ENCODE measurements at regions not wholly inside any gene's neighbourhood (a gene's known extent, or its start where the extent isn't known, plus 50 kb on each side); places are given as distances from the start of the nearest gene placed in this dataset.

DNA sequence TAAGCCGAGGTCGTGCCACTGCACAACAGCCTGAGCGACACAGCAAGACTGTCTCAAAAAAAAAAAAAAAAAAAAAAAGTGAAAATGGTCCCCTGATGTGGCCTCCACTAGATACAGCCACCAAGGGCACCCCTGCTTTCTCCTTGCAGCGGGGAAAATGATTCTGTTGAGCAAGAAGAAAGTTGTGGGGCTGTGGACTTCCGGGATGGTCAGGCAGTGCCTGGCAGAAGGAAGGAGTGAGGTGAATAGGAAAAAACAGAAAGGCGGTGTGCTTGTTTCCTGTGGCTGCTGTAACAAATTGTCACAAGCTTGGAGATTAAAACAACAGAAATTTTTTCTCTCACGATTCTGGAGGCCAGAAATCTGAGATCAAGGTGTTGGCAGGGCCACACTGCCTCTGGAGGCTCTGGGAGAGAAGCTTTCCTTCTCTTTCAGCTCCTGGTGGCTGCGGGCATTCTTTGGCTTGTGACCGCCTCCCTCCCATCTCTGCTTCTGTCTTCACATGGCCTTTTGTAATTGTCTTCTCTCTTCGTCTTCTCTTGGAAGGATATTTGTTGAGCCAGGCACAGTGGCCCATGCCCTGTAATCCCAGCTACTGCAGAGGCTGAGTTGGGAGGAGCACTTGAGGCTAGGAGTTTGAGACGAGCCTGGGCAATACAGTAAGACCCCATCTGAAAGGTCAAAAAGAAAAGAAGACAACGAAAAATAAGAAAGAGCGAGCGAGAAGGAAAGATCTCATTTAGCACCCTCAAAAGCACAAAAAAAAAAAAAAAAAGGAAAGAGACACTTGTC, 116.6 kb upstream of the MED13L start:
- no peak for ATAC-seq
- WGBS (ENCODE audit: low lambda C conversion rate): 38% methylated on average over 14 of the region's 14 CpGs
- Histone ChIP-seq H3K4me2 (ENCODE audit: low read depth, low read length) (no peak overlapping the region), H2AFZ (ENCODE audit: low read length) (no peak overlapping the region), H3K27ac (ENCODE audit: extremely low read length, insufficient read depth, low read length) (no peak overlapping the region), H3K4me3 (replicated peaks in 1 of 3; ENCODE audit: insufficient read depth in 1 of 3, low read depth in 2 of 3, low read length in 3 of 3) (no peak overlapping the region), H3K9ac (ENCODE audit: insufficient read depth, low read depth, low read length) (no peak overlapping the region), H4K20me1 (ENCODE audit: insufficient read depth, low read length) (no peaks in the 10 kb centered on the region), H3K36me3 (replicated peaks in 1 of 2; ENCODE audit: control insufficient read depth in 1 of 2, insufficient read depth in 2 of 2, low read length in 2 of 2) (no peaks in the 10 kb centered on the region), H3K27me3 (ENCODE audit: control insufficient read depth in 1 of 2, insufficient read depth in 2 of 2, low read length in 2 of 2) (peaks cover 0 to 4% of the 10 kb centered on the region in 2 experiments; a peak in 2 of 5 replicates), H3K9me3 (ENCODE audit: low read length) (no peaks in the 10 kb centered on the region), H3K4me1 (ENCODE audit: insufficient read depth, low read length) (peaks cover 10% of the 10 kb centered on the region), H3K79me2 (ENCODE audit: insufficient read depth, low read length) (no peaks in the 10 kb centered on the region)
- no peak for FAIRE-seq
- ChIA-PET POLR2A (no interaction called here), CTCF (ENCODE audit: low intra/inter-chr PET ratio, low total read pairs) (no interaction called here)
- DNase-seq (ENCODE audit: low spot score): no peak
- no TSS peak for BruUV-seq (replicated peaks)
- in situ Hi-C loops (cut with HindIII; ENCODE audit: extremely low pct_ligation_motif_present, low pct_unique_long_range_greater_than_20kb): no loop called here
- intact Hi-C loops (cut with micrococcal nuclease; ENCODE audit: unreplicated experiment): no loop called here
- TF ChIP-seq STAG1 (CRISPR knock-in tag; IDR thresholded peaks at IDR 0.05): no peak
- no peak for TF ChIP-seq GATA4 (IDR thresholded peaks at IDR 0.05; ENCODE audit: borderline replicate concordance, low read depth)
- TF ChIP-seq MED8 (CRISPR knock-in tag; IDR thresholded peaks at IDR 0.05; ENCODE audit: insufficient replicate concordance): no peak
- no peak for TF ChIP-seq REL (CRISPR knock-in tag; conservative IDR thresholded peaks at IDR 0.05)
- TF ChIP-seq ZNF282 (IDR thresholded peaks at IDR 0.05; ENCODE audit: partially characterized antibody): no peak
- TF ChIP-seq ZNF558 (CRISPR knock-in tag; IDR thresholded peaks at IDR 0.05; ENCODE audit: borderline replicate concordance): no peak
- no peak for TF ChIP-seq REPIN1 (CRISPR knock-in tag; IDR thresholded peaks at IDR 0.05; ENCODE audit: borderline replicate concordance, low read depth)
- TF ChIP-seq ZNF274 (CRISPR knock-in tag; IDR thresholded peaks at IDR 0.05): no peak
- TF ChIP-seq, protein P1, sequence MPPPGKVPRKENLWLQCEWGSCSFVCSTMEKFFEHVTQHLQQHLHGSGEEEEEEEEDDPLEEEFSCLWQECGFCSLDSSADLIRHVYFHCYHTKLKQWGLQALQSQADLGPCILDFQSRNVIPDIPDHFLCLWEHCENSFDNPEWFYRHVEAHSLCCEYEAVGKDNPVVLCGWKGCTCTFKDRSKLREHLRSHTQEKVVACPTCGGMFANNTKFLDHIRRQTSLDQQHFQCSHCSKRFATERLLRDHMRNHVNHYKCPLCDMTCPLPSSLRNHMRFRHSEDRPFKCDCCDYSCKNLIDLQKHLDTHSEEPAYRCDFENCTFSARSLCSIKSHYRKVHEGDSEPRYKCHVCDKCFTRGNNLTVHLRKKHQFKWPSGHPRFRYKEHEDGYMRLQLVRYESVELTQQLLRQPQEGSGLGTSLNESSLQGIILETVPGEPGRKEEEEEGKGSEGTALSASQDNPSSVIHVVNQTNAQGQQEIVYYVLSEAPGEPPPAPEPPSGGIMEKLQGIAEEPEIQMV (CRISPR knock-in tag; IDR thresholded peaks at IDR 0.05; ENCODE audit: low read depth): no peak
- TF ChIP-seq, protein P2, sequence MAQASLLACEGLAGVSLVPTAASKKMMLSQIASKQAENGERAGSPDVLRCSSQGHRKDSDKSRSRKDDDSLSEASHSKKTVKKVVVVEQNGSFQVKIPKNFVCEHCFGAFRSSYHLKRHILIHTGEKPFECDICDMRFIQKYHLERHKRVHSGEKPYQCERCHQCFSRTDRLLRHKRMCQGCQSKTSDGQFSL (CRISPR knock-in tag; IDR thresholded peaks at IDR 0.05): no peak
- TF ChIP-seq, protein P3, sequence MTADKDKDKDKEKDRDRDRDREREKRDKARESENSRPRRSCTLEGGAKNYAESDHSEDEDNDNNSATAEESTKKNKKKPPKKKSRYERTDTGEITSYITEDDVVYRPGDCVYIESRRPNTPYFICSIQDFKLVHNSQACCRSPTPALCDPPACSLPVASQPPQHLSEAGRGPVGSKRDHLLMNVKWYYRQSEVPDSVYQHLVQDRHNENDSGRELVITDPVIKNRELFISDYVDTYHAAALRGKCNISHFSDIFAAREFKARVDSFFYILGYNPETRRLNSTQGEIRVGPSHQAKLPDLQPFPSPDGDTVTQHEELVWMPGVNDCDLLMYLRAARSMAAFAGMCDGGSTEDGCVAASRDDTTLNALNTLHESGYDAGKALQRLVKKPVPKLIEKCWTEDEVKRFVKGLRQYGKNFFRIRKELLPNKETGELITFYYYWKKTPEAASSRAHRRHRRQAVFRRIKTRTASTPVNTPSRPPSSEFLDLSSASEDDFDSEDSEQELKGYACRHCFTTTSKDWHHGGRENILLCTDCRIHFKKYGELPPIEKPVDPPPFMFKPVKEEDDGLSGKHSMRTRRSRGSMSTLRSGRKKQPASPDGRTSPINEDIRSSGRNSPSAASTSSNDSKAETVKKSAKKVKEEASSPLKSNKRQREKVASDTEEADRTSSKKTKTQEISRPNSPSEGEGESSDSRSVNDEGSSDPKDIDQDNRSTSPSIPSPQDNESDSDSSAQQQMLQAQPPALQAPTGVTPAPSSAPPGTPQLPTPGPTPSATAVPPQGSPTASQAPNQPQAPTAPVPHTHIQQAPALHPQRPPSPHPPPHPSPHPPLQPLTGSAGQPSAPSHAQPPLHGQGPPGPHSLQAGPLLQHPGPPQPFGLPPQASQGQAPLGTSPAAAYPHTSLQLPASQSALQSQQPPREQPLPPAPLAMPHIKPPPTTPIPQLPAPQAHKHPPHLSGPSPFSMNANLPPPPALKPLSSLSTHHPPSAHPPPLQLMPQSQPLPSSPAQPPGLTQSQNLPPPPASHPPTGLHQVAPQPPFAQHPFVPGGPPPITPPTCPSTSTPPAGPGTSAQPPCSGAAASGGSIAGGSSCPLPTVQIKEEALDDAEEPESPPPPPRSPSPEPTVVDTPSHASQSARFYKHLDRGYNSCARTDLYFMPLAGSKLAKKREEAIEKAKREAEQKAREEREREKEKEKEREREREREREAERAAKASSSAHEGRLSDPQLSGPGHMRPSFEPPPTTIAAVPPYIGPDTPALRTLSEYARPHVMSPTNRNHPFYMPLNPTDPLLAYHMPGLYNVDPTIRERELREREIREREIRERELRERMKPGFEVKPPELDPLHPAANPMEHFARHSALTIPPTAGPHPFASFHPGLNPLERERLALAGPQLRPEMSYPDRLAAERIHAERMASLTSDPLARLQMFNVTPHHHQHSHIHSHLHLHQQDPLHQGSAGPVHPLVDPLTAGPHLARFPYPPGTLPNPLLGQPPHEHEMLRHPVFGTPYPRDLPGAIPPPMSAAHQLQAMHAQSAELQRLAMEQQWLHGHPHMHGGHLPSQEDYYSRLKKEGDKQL (CRISPR knock-in tag; IDR thresholded peaks at IDR 0.05; ENCODE audit: low read depth): no peak
- TF ChIP-seq BORCS8-MEF2B (CRISPR knock-in tag; IDR thresholded peaks at IDR 0.05): no peak
- TF ChIP-seq ZNF20 (CRISPR knock-in tag; IDR thresholded peaks at IDR 0.05): no peak
- no peak for TF ChIP-seq RFX3 (CRISPR knock-in tag; IDR thresholded peaks at IDR 0.05)
- no peak for TF ChIP-seq SOX5 (CRISPR knock-in tag; IDR thresholded peaks at IDR 0.05; ENCODE audit: borderline replicate concordance)
